Activated T-cell treated with anti-CD3 and anti-CD28 coated beads, Interleukin-2, amount 50 U/mL, for 4 hours (primary cell): ENCODE measurements at regions not wholly inside any gene's neighbourhood (a gene's known extent, or its start where the extent isn't known, plus 50 kb on each side); places are given as distances from the start of the nearest gene placed in this dataset.

ENCODE experiments used
- ATAC-seq, 2 donors: fragments of 200-7000 bp; cut with Tn5 transposase; one replicate each; pipeline ENCODE4 v1.10.0; 2021
- DNase-seq: peaks from one replicate; pipeline ENCODE4 v3.0.0-alpha.2; 2020
- H3K27me3 Mint-ChIP-seq: one replicate; pipeline ENCODE4 v1.8.0; 2021; ENCODE audit warnings: low read depth, mixed read lengths
- H3K36me3 Mint-ChIP-seq: one replicate; pipeline ENCODE4 v1.8.0; 2022; ENCODE audit warnings: mixed read lengths; ENCODE audit not compliant: insufficient read depth
- H3K4me1 Mint-ChIP-seq: one replicate; pipeline ENCODE4 v1.8.0; 2021; ENCODE audit warnings: low read depth, mixed read lengths
- H3K4me3 Mint-ChIP-seq: one replicate; pipeline ENCODE4 v1.8.0; 2021; ENCODE audit warnings: mild to moderate bottlenecking, moderate library complexity, mixed read lengths
- H3K9me3 Mint-ChIP-seq: one replicate; pipeline ENCODE4 v1.8.0; 2021; ENCODE audit warnings: mixed read lengths

- ATAC-seq (no peak), DNase-seq (no peak)
- Mint-ChIP-seq H3K36me3 (no peaks in the 10 kb centered on the region), H3K4me3 (no peak overlapping the region), H3K9me3 (no peaks in the 10 kb centered on the region), H3K27me3 (no peaks in the 10 kb centered on the region), H3K4me1 (no peaks in the 10 kb centered on the region)
Measured at GRCh38 chr13:80011448-80012212, 329.3 kb downstream of the SPRY2 start.

- H3K9me3 Mint-ChIP-seq = no peaks in the 10 kb centered on the region
- ATAC-seq = no peak
- H3K4me1 Mint-ChIP-seq = no peaks in the 10 kb centered on the region
- H3K27me3 Mint-ChIP-seq = no peaks in the 10 kb centered on the region
- DNase-seq = no peak
- no peaks in the 10 kb centered on the region for H3K36me3 Mint-ChIP-seq
- no peak overlapping the region for H3K4me3 Mint-ChIP-seq
Measured at GRCh38 chr13:80010846-80011245, 330.1 kb downstream of the SPRY2 start.

- DNase-seq = no peak
Measured at GRCh38 chr13:80010286-80010831, 330.6 kb downstream of the SPRY2 start.

GRCh38 chr13:80009760-80010159, 331.2 kb downstream of the SPRY2 start:
- Mint-ChIP-seq H3K27me3 (no peaks in the 10 kb centered on the region), H3K9me3 (peaks cover 3% of the 10 kb centered on the region), H3K36me3 (no peaks in the 10 kb centered on the region), H3K4me3 (no peak overlapping the region), H3K4me1 (no peaks in the 10 kb centered on the region)
- DNase-seq = no peak
- ATAC-seq = no peak

More at GRCh38 chr13:80010286-80010831, 330.6 kb downstream of the SPRY2 start:
- H3K27me3 Mint-ChIP-seq = no peaks in the 10 kb centered on the region
- H3K4me1 Mint-ChIP-seq = no peaks in the 10 kb centered on the region
- ATAC-seq = no peak
- no peaks in the 10 kb centered on the region for H3K36me3 Mint-ChIP-seq
- H3K9me3 Mint-ChIP-seq = no peaks in the 10 kb centered on the region
- no peak overlapping the region for H3K4me3 Mint-ChIP-seq

GRCh38 chr13:80006940-80007339, 334.0 kb downstream of the SPRY2 start:
- H3K9me3 Mint-ChIP-seq = peaks cover 3% of the 10 kb centered on the region
- no peak for ATAC-seq
- no peak for DNase-seq
- no peak overlapping the region for H3K4me3 Mint-ChIP-seq
- no peaks in the 10 kb centered on the region for H3K36me3 Mint-ChIP-seq
- no peaks in the 10 kb centered on the region for H3K27me3 Mint-ChIP-seq
- no peaks in the 10 kb centered on the region for H3K4me1 Mint-ChIP-seq

- no peaks in the 10 kb centered on the region for H3K4me1 Mint-ChIP-seq
- H3K9me3 Mint-ChIP-seq = peaks cover 10% of the 10 kb centered on the region
- H3K4me3 Mint-ChIP-seq = no peak overlapping the region
- DNase-seq (no peak), ATAC-seq (no peak)
- no peaks in the 10 kb centered on the region for H3K27me3 Mint-ChIP-seq
- no peaks in the 10 kb centered on the region for H3K36me3 Mint-ChIP-seq
Measured at GRCh38 chr13:80001510-80001842, 339.4 kb downstream of the SPRY2 start.

- H3K9me3 Mint-ChIP-seq = peaks cover 10% of the 10 kb centered on the region
- H3K27me3 Mint-ChIP-seq = no peaks in the 10 kb centered on the region
- DNase-seq (no peak), ATAC-seq (no peak)
- H3K4me3 Mint-ChIP-seq = no peak overlapping the region
- no peaks in the 10 kb centered on the region for H3K36me3 Mint-ChIP-seq
- no peaks in the 10 kb centered on the region for H3K4me1 Mint-ChIP-seq
Measured at GRCh38 chr13:80000684-80001509, 340.0 kb downstream of the SPRY2 start.

GRCh38 chr13:79999601-80000000, 341.3 kb downstream of the SPRY2 start:
- H3K9me3 Mint-ChIP-seq = peaks cover 7% of the 10 kb centered on the region

GRCh38 chr13:79998381-79998880, 342.5 kb downstream of the SPRY2 start:
- DNase-seq = no peak

More at GRCh38 chr13:79999601-80000000, 341.3 kb downstream of the SPRY2 start:
- H3K4me1 Mint-ChIP-seq = no peaks in the 10 kb centered on the region
- no peak for ATAC-seq
- no peak for DNase-seq
- H3K36me3 Mint-ChIP-seq = no peaks in the 10 kb centered on the region
- H3K4me3 Mint-ChIP-seq = no peak overlapping the region
- no peaks in the 10 kb centered on the region for H3K27me3 Mint-ChIP-seq

GRCh38 chr13:79997244-79997643, 343.7 kb downstream of the SPRY2 start:
- ATAC-seq (no peak), DNase-seq (no peak)
- Mint-ChIP-seq H3K9me3 (peaks cover 7% of the 10 kb centered on the region), H3K27me3 (no peaks in the 10 kb centered on the region), H3K4me1 (no peaks in the 10 kb centered on the region), H3K36me3 (no peaks in the 10 kb centered on the region), H3K4me3 (no peak overlapping the region)

More at GRCh38 chr13:79998381-79998880, 342.5 kb downstream of the SPRY2 start:
- Mint-ChIP-seq H3K36me3 (no peaks in the 10 kb centered on the region), H3K27me3 (no peaks in the 10 kb centered on the region), H3K9me3 (peaks cover 7% of the 10 kb centered on the region), H3K4me3 (no peak overlapping the region), H3K4me1 (no peaks in the 10 kb centered on the region)
- no peak for ATAC-seq

GRCh38 chr13:79995334-79995733, 345.6 kb downstream of the SPRY2 start:
- DNase-seq = no peak
- ATAC-seq = no peak
- Mint-ChIP-seq H3K4me3 (no peak overlapping the region), H3K27me3 (no peaks in the 10 kb centered on the region), H3K36me3 (no peaks in the 10 kb centered on the region), H3K9me3 (peaks cover 8% of the 10 kb centered on the region), H3K4me1 (no peaks in the 10 kb centered on the region)

- Mint-ChIP-seq H3K4me1 (no peaks in the 10 kb centered on the region), H3K4me3 (no peak overlapping the region), H3K27me3 (no peaks in the 10 kb centered on the region), H3K9me3 (peaks cover 8% of the 10 kb centered on the region), H3K36me3 (no peaks in the 10 kb centered on the region)
- no peak for ATAC-seq
- DNase-seq = no peak
Measured at GRCh38 chr13:79992111-79992510, 348.8 kb downstream of the SPRY2 start.

GRCh38 chr13:79990048-79990447, 350.9 kb downstream of the SPRY2 start:
- H3K4me1 Mint-ChIP-seq = no peaks in the 10 kb centered on the region
- DNase-seq = no peak
- no peaks in the 10 kb centered on the region for H3K36me3 Mint-ChIP-seq
- no peak for ATAC-seq
- no peaks in the 10 kb centered on the region for H3K27me3 Mint-ChIP-seq
- H3K4me3 Mint-ChIP-seq = no peak overlapping the region
- H3K9me3 Mint-ChIP-seq = peaks cover 8% of the 10 kb centered on the region

GRCh38 chr13:79989217-79989661, 351.7 kb downstream of the SPRY2 start:
- H3K36me3 Mint-ChIP-seq = no peaks in the 10 kb centered on the region
- H3K27me3 Mint-ChIP-seq = no peaks in the 10 kb centered on the region
- no peak overlapping the region for H3K4me3 Mint-ChIP-seq
- no peaks in the 10 kb centered on the region for H3K4me1 Mint-ChIP-seq
- ATAC-seq = no peak
- DNase-seq = no peak
- peaks cover 8% of the 10 kb centered on the region for H3K9me3 Mint-ChIP-seq
